ENCODE measurements at regions not wholly inside any gene's neighbourhood (a gene's known extent, or its start where the extent isn't known, plus 50 kb on each side); places are given as distances from the start of the nearest gene placed in this dataset.

DNA sequence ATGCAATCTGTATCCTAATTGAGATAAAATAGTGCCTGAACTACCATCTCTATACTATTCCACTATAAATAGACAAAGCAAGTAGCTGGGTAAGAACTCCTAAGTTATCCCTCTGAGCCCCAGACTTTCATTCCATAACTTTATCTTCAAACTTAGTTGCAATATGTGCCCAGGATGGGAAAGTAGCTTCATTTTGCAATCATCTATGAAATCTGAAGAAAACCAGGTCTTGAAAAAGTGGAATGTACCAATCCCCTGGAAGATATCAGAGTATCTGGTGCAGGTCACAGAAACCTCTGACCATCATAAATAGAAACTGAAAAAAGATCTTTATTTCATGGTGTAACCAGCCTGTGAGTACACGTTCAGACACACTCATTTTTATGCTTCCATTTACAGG lies 78.1 kb upstream of the TMEM178A start:
- no peaks in the 10 kb centered on the region for H3K36me3 ChIP-seq
- no peak overlapping the region for H3K4me3 ChIP-seq
- no peak for DNase-seq (ENCODE audit: low spot score)
- TF ChIP-seq, protein P1, sequence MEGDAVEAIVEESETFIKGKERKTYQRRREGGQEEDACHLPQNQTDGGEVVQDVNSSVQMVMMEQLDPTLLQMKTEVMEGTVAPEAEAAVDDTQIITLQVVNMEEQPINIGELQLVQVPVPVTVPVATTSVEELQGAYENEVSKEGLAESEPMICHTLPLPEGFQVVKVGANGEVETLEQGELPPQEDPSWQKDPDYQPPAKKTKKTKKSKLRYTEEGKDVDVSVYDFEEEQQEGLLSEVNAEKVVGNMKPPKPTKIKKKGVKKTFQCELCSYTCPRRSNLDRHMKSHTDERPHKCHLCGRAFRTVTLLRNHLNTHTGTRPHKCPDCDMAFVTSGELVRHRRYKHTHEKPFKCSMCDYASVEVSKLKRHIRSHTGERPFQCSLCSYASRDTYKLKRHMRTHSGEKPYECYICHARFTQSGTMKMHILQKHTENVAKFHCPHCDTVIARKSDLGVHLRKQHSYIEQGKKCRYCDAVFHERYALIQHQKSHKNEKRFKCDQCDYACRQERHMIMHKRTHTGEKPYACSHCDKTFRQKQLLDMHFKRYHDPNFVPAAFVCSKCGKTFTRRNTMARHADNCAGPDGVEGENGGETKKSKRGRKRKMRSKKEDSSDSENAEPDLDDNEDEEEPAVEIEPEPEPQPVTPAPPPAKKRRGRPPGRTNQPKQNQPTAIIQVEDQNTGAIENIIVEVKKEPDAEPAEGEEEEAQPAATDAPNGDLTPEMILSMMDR (IDR thresholded peaks at IDR 0.05), result no peak
- peaks cover 0 to 10% of the 10 kb centered on the region in 2 donors for H3K4me1 ChIP-seq
- no peaks in the 10 kb centered on the region for H3K27me3 ChIP-seq
- H3K9me3 ChIP-seq, result no peaks in the 10 kb centered on the region
- H3K27ac ChIP-seq, result no peak overlapping the region

DNA sequence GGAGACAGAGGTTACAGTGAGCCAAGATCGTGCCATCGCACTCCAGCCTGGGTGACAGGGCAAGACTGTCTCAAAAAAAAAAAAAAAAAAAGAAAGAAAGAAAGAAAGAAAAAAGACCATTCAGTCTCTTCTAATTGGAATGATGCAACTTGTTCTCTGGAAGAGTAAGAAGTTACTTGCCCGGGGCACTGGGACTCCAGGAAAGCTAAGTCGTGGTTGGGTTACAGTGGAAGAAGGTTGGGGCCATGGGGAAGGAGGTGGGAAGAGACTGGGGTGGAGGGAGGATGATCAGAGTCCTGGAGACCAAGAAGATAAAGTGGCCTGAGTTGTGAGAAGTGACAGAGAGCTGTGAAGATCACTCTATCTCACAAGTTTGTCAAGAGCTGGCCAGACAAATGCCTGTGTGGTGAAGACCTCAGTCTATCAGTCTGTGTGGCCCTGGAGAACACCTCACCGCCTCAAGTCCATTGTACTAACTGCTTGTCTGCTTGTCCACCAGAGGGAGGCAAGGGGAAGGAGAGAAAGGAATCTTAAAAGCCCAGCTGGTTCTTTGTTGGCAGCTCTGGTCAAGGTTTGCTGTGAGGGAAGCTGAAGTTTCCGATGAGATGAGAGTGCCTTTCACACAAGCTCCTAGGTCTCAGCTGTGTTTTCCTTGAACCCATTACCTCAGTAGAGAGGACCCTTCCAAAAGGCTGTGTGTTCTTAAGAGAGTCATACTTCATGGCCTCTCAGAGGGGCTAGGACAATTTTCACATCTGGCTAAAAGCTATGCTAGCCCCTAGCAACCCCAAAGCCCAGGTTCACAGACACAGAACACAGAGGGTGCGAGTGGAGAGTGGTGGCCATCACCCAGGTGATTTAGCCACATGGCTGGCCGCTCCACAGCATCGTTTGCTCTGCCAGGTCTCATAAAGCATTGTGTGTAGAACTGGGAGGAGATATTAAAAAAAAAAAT lies 72.0 kb upstream of the TMEM178A start:
- Histone ChIP-seq H3K4me1 (no peaks in the 10 kb centered on the region), H3K4me3 (no peak overlapping the region), H3K36me3 (no peaks in the 10 kb centered on the region), H3K27me3 (no peaks in the 10 kb centered on the region), H3K9me3 (no peaks in the 10 kb centered on the region), H3K27ac (no peak overlapping the region)
- TF ChIP-seq, protein P1 (IDR thresholded peaks at IDR 0.05), result peak; percentile 64 to 80
- DNase-seq (ENCODE audit: low spot score), result peak; percentile 59

DNA sequence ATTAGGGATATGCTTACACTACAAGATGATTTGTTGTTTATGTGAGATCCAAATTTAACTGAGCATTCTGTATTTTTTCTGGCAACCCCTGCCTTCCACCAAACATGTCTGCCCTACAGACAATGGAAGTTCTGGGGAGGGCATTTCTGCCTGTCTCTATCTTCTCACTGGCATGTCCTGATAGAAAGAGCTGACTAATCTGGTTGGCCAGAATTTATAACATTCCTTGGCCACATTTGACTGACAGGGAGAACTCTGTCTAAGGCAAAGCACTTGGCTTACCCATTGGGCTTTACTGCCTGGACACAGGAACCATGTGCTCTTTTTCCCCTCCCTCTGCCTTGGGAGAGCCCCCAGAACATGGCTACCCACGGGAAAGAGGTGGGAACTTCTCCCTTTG lies 70.6 kb upstream of the TMEM178A start:
- Histone ChIP-seq H3K27ac (no peak overlapping the region), H3K36me3 (no peaks in the 10 kb centered on the region), H3K27me3 (no peaks in the 10 kb centered on the region), H3K9me3 (no peaks in the 10 kb centered on the region), H3K4me1 (no peaks in the 10 kb centered on the region), H3K4me3 (no peak overlapping the region)
- no peak for DNase-seq (ENCODE audit: low spot score)
- TF ChIP-seq, protein P1 (IDR thresholded peaks at IDR 0.05), result no peak

DNA sequence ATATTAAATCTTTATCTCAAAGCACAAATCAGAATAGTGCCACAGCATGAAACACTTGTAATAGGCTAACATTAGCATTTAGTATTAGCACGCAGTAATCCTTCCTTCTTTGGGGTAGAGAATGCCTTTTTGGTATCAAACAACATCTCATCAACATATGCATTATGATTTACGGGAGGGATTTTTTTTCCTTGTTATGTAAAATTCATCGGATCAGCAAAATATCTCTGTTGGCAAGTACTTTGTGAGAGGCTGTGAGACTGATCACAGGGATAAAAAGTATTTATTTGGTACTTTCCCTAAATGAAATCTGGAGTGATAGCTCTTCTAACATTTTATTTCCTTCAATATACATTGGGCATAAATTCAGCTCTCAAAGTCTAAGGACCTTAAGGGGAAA lies 68.4 kb upstream of the TMEM178A start:
- H3K27ac ChIP-seq, result no peak overlapping the region
- TF ChIP-seq, protein P1 (IDR thresholded peaks at IDR 0.05), result no peak
- H3K4me3 ChIP-seq, result no peak overlapping the region
- H3K27me3 ChIP-seq, result no peaks in the 10 kb centered on the region
- H3K36me3 ChIP-seq, result no peaks in the 10 kb centered on the region
- no peaks in the 10 kb centered on the region for H3K9me3 ChIP-seq
- no peaks in the 10 kb centered on the region for H3K4me1 ChIP-seq
- no peak for DNase-seq (ENCODE audit: low spot score)

DNA sequence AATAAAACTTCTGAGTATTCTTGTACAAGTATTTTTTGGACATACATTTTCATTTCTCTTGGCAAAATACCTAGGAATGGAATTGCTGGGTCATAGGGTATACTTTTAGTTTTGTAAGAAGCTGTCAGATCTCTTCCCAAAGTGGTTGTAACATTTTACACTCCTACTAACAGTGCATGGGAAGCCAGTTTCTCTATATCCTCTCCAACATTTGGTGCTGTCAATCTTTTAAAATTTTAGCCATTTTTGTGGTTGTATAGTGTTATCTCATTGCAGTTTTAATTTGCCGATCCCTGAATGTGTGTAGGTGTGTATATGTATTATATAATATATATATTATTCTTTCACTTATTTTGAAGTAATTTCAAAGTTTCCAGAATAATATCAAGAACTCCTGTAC lies 63.1 kb upstream of the TMEM178A start:
- Histone ChIP-seq H3K4me3 (no peak overlapping the region), H3K9me3 (no peaks in the 10 kb centered on the region), H3K27ac (no peak overlapping the region), H3K27me3 (no peaks in the 10 kb centered on the region), H3K4me1 (peaks cover 0 to 2% of the 10 kb centered on the region in 2 donors), H3K36me3 (no peaks in the 10 kb centered on the region)
- no peak for DNase-seq (ENCODE audit: low spot score)
- TF ChIP-seq, protein P1 (IDR thresholded peaks at IDR 0.05), result no peak
